ENCODE measurements at regions not wholly inside any gene's neighbourhood (a gene's known extent, or its start where the extent isn't known, plus 50 kb on each side); places are given as distances from the start of the nearest gene placed in this dataset.

DNA sequence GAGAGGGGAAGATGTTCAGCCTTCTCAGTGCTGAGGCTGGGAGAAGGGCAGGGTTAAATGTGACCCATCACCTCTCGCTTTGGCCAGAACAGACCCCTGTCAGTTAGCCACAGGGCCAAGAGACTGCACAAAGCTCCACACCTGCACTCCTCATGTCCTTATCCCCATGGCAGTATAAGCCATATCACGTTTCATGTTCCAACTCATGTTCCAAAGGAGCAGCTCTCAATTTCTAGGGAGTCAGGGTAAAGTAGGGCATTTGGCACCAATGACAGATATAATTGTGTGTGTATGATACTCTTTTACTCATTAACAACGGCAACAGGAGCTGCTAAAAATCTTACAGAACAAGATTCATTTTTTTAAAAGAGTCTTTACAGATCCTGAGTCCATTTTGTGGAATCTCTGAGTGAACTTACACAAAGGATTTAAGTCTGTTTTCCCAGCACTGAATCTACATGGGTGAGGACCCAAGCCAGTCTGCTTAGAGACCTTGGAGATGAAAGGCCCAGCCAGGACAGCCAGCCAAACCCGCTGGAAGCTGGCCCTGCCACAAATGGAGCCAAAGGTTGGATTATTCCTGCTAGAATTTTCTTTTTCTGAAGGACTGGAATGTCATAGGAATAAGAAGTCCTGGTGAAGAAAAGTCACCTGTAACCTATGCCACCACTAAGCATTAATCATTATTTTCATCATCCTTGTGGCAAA lies 129.1 kb upstream of the SMAD1 start:
- Histone ChIP-seq H3K36me3 (no peaks in the 10 kb centered on the region), H3K4me3 (no peak overlapping the region), H3K9me3 (no peaks in the 10 kb centered on the region), H3K27me3 (no peaks in the 10 kb centered on the region), H3K4me1 (ENCODE audit: insufficient read depth) (no peaks in the 10 kb centered on the region), H3K27ac (no peak overlapping the region)
- no peak for TF ChIP-seq EP300 (IDR thresholded peaks at IDR 0.05)
- no peak for DNase-seq
- intact Hi-C loops (cut with DNase I), result no loop called here
- 58 to 73% (median 59%) methylated on average over 4 of the region's 4 CpGs for WGBS, 3 donors

DNA sequence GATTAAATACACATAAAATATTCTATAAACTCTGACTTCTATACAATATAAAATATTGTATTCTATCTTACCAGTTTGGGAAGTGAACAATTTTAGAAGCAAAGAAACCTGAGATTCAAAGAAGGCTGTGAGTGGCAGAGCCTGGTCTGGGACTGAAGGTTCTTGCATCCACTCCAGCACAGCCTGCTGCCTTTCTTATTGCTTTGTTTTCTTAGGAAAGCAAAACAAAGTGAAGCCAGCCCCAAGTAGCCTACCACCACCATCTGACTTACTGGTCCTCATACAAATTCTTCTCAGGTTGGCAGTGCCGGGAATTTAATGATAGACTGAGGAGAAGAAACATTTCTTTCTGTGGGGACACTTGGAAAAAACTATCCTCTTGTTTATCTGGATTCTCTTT lies 129.7 kb upstream of the SMAD1 start:
- Histone ChIP-seq H3K4me1 (ENCODE audit: insufficient read depth) (no peaks in the 10 kb centered on the region), H3K27ac (no peak overlapping the region), H3K36me3 (no peaks in the 10 kb centered on the region), H3K27me3 (no peaks in the 10 kb centered on the region), H3K9me3 (no peaks in the 10 kb centered on the region), H3K4me3 (no peak overlapping the region)
- no peak for DNase-seq
- intact Hi-C loops (cut with DNase I), result no loop called here
- 87 to 89% (median 89%) methylated on average over 1 of the region's 1 CpG for WGBS, 3 donors
- TF ChIP-seq, protein P1, sequence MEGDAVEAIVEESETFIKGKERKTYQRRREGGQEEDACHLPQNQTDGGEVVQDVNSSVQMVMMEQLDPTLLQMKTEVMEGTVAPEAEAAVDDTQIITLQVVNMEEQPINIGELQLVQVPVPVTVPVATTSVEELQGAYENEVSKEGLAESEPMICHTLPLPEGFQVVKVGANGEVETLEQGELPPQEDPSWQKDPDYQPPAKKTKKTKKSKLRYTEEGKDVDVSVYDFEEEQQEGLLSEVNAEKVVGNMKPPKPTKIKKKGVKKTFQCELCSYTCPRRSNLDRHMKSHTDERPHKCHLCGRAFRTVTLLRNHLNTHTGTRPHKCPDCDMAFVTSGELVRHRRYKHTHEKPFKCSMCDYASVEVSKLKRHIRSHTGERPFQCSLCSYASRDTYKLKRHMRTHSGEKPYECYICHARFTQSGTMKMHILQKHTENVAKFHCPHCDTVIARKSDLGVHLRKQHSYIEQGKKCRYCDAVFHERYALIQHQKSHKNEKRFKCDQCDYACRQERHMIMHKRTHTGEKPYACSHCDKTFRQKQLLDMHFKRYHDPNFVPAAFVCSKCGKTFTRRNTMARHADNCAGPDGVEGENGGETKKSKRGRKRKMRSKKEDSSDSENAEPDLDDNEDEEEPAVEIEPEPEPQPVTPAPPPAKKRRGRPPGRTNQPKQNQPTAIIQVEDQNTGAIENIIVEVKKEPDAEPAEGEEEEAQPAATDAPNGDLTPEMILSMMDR (IDR thresholded peaks at IDR 0.05), result no peak
- TF ChIP-seq EP300 (IDR thresholded peaks at IDR 0.05) (no peak), POLR2A (IDR thresholded peaks at IDR 0.05) (no peak)

DNA sequence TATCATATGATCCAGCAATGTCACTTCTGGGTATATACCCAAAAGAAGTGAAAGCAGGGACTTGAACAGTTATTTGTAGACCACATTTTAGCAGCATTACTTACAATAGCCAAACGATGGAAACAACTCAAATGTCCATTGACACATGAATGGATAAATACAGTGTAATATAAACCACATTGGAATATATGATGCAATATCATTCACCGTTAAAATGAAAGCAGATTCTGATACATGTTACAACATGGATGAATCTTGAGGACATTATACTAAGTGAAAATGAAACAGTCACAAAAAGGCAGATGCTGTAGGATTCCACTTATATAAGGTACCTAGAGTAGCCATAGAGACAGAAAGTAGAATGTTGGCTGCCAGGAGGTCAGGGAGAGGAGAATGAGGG lies 130.5 kb upstream of the SMAD1 start:
- DNase-seq, result no peak
- Histone ChIP-seq H3K27ac (no peak overlapping the region), H3K4me1 (ENCODE audit: insufficient read depth) (no peaks in the 10 kb centered on the region), H3K36me3 (no peaks in the 10 kb centered on the region), H3K9me3 (no peaks in the 10 kb centered on the region), H3K27me3 (no peaks in the 10 kb centered on the region), H3K4me3 (no peak overlapping the region)
- TF ChIP-seq POLR2A (IDR thresholded peaks at IDR 0.05) (no peak), EP300 (IDR thresholded peaks at IDR 0.05) (no peak)
- TF ChIP-seq, protein P1 (IDR thresholded peaks at IDR 0.05), result no peak
- WGBS, 3 donors, result 78 to 88% (median 81%) methylated on average over 2 of the region's 2 CpGs
- intact Hi-C loops (cut with DNase I), result no loop called here

DNA sequence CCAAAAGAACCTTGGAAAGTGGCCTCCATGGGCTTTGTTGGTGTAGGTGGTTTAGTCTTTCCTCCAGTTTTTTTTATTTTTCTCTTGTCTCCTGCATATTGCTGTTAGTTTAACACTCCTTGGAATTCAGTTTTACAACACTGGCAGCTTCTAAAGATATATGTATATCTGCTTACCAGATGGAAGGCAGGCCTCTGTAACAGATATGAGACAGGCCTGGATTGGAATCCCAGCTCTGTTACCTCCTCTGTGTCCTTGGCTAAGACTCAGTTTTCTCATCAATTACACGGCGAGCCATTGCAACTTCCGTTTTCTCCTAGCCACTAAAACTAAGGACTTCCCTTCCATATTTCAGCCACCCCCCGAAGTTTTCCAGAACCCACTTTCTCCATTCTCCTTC lies 133.4 kb upstream of the SMAD1 start:
- H3K27me3 ChIP-seq, result no peaks in the 10 kb centered on the region
- TF ChIP-seq EP300 (IDR thresholded peaks at IDR 0.05), result no peak
- TF ChIP-seq POLR2A (IDR thresholded peaks at IDR 0.05), result no peak
- TF ChIP-seq, protein P1 (IDR thresholded peaks at IDR 0.05), result no peak
- WGBS, 3 donors, result 57 to 70% (median 60%) methylated on average over 4 of the region's 4 CpGs
- H3K27ac ChIP-seq, result no peak overlapping the region
- DNase-seq, result no peak
- no peak overlapping the region for H3K4me3 ChIP-seq
- no peaks in the 10 kb centered on the region for H3K9me3 ChIP-seq
- H3K4me1 ChIP-seq (ENCODE audit: insufficient read depth), result no peaks in the 10 kb centered on the region
- intact Hi-C loops (cut with DNase I), result loop anchor here in 1 of 4 donors (5.0 kb wide), 1 partner anchor 49 kb away; no protein-coding TSS in a partner anchor
- no peaks in the 10 kb centered on the region for H3K36me3 ChIP-seq

DNA sequence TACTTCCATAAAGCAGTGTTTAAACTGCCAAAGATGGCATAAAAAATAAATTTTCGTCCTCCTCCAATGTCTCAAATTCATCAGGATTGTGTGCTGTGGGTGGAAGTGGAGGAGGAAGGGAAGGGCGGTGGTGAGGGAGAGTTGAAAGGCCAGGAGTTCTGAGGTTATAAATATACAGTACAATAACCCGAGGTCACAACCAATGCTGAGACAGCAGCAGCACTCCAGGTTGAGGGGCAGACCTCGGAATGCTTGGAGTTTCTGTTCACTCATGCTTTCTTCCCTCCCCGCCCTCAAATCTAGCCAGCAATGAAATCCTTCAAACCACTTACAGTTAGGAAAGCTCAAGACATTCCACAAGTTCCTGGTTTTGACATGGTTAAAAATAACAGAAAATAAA lies 134.0 kb upstream of the SMAD1 start:
- 21 to 30% (median 21%) methylated on average over 5 of the region's 5 CpGs for WGBS, 3 donors
- no peak for TF ChIP-seq POLR2A (IDR thresholded peaks at IDR 0.05)
- no peaks in the 10 kb centered on the region for H3K36me3 ChIP-seq
- DNase-seq, result no peak
- intact Hi-C loops (cut with DNase I), result loop anchor here in 1 of 4 donors (5.0 kb wide), 1 partner anchor 50 kb away; no protein-coding TSS in a partner anchor
- H3K27me3 ChIP-seq, result no peaks in the 10 kb centered on the region
- H3K4me1 ChIP-seq (ENCODE audit: insufficient read depth), result no peaks in the 10 kb centered on the region
- H3K27ac ChIP-seq, result no peak overlapping the region
- no peaks in the 10 kb centered on the region for H3K9me3 ChIP-seq
- H3K4me3 ChIP-seq, result no peak overlapping the region

Measured in ovary (tissue), 7 donors.